NCI-H446 treated with DMSO at 0.1 percent for 48 hours (cell line): ENCODE measurements at regions not wholly inside any gene's neighbourhood (a gene's known extent, or its start where the extent isn't known, plus 50 kb on each side); places are given as distances from the start of the nearest gene placed in this dataset.

Experiments used
- DNase-seq: peaks from one replicate; lab custom pipeline; 2025; lab: John Stamatoyannopoulos, UW

DNA sequence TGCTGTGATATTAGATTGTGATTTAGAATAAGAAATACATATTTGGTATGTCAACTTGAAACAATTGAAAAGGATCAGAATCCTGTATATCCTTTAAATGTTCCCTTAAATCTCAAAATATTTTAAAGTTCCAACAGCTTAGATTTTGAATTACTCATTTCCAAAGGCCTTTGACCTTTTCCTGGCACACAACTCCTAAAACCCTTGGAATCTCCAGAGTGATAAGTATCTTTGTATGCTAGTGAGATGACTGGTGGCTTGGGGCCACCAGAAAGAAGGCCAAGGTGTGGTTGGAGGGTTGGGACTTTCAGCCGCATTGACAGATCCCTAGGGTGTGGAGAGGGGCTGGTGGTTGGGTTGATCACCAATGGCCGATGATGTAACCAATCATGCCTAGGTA is 104.7 kb downstream of the YIPF5 start:
- no peak for DNase-seq

GRCh38 chr5:144072518-144072927 is 97.9 kb downstream of the YIPF5 start:
- DNase-seq: no peak

DNA sequence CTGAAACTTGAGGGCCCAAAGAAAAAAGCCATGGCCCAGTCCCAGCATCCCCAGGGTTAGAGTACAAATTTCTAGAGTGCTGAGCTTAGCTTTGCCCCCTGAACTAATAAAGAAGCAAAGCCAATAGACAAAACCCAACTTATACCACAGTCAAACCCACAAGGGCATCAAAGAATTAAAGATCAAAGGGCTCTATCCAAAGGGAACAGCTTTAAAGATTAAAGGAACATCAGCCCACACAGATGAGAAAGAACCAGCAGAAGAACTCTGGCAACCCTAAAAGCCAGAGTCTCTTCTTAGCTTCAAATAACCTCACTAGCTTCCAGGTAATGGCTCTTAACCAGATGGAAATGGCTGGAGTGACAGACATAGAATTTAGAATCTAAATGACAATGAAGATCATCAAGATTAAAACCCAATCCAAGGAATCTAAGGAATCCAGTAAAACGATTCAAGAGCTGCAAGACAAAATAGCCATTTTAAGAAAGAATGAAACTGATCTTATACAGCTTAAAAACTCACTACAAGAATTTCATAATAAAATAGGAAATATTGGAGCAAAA is 93.9 kb downstream of the YIPF5 start:
- DNase-seq: no peak

- no peak for DNase-seq
Measured at GRCh38 chr5:144083185-144083584, 87.3 kb downstream of the YIPF5 start.

DNA sequence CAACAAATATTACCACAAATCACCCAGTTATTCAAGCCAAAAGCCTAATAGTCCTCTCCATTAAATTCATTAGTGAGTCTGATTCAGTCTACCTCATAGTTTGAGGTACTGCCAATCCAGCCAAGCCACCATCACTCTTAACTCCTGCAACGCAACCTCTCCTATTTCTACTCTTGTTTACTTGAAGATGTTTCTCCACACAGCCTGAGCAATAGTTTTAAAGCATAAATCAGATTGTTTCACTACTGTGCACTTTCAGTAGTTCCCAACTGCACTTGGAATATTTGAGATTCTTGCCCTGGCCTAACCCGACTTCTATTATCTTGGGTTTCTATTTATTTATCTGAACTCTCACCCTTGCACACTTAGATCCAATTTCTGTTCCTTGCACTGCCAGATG is 85.5 kb downstream of the YIPF5 start:
- DNase-seq: no peak

- no peak for DNase-seq
Measured at GRCh38 chr5:144085381-144085780, 85.1 kb downstream of the YIPF5 start.

DNA sequence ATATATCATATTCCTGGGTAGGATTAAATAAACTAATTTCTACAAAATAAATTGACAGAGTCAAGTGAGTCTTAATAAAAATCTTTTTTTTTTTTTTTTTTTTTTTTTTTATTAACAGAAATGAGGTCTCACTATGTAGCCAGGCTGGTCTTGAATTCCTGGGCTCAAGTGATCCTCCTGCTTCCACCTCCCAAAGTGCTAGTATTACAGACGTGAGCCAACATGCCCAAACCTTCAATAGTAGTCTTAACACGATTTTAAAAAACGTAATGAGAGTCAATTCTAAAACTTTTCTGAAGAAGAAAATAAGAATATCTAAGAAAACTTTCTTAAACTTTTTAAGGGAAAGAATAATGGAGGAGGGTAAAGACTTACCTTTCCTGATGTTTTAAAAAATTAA is 84.2 kb downstream of the YIPF5 start:
- DNase-seq: no peak

DNA sequence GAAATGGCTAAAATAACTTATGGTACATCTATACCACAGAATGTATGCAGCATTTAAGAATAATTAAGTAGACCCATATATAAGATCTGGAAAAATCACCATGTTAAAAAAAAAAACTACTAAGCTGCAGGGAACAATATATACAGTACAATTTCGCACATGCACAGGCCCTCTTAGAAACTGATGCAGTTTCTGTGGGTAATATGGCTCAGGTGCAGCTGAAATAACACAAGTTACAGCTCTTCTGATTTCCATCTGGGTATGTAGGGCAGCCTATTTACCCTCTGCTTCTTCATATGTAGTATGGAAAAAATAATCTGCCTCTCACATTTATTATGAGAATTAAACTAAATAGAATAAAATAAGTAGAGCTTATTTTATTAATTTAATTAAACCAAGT is 82.9 kb downstream of the YIPF5 start:
- DNase-seq: no peak

GRCh38 chr5:144088206-144089064 is 82.0 kb downstream of the YIPF5 start:
- no peak for DNase-seq

GRCh38 chr5:144089401-144090021 is 80.9 kb downstream of the YIPF5 start:
- DNase-seq: no peak

GRCh38 chr5:144092508-144092907 is 78.0 kb downstream of the YIPF5 start:
- no peak for DNase-seq

- no peak for DNase-seq
Measured at GRCh38 chr5:144093400-144093799, 77.1 kb downstream of the YIPF5 start.

GRCh38 chr5:144093868-144094267 is 76.6 kb downstream of the YIPF5 start:
- no peak for DNase-seq

DNA sequence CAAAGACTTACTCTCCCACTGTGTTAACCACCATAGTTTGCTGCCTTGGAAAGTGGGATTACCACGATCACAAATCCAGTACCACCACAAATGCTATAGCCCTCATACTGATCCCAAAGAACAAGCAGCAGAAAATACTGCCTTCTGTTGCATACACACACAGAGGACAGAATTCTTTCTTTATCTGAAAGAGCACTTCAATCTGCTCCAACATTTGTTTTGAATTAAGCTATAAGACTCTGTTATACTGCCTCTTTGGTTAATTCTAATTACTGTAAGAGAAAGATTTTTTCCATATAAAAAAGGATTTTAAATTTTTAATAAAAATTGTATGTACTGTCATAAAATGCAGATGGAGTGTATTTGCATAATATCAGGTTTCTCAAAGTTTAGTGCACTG is 69.8 kb downstream of the YIPF5 start:
- no peak for DNase-seq

DNA sequence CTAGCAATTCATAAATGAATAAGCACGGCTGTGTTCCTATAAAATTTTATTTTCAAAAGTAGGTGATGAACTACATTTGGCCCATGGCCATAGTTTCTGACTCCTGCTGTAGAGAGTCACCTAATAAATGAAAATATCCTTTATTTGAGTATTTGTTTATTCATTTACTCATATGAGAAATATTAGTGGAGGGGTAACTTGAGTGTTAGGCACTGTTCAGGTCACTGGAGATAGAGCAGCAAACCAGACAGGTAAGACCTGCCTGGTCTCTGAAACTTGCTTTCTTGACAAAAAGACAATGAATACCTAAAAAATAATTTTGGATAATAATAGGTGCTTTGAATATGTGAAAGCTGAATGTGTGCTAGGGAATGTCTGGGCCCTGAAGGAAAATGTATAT is 68.8 kb downstream of the YIPF5 start:
- no peak for DNase-seq

DNA sequence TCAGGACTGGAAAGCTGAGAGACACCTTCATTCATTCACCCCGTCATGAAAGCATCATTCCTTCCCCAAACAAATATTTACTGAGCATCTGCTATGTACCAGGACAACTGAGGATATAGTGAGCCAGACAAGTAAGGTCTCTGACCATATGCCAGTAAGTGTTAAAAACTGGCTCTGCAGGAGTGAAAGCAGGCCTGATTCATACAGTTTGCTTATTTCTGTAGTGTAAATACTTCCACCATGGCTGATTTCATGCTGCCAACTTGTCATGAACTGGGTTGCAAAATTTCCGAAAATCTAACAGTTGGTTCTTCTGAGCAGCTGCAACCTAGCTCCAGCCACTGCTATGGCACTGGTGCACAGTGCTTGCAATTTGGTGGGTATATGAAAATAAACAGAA is 68.1 kb downstream of the YIPF5 start:
- no peak for DNase-seq

GRCh38 chr5:144102979-144103378 is 67.5 kb downstream of the YIPF5 start:
- DNase-seq: no peak

DNA sequence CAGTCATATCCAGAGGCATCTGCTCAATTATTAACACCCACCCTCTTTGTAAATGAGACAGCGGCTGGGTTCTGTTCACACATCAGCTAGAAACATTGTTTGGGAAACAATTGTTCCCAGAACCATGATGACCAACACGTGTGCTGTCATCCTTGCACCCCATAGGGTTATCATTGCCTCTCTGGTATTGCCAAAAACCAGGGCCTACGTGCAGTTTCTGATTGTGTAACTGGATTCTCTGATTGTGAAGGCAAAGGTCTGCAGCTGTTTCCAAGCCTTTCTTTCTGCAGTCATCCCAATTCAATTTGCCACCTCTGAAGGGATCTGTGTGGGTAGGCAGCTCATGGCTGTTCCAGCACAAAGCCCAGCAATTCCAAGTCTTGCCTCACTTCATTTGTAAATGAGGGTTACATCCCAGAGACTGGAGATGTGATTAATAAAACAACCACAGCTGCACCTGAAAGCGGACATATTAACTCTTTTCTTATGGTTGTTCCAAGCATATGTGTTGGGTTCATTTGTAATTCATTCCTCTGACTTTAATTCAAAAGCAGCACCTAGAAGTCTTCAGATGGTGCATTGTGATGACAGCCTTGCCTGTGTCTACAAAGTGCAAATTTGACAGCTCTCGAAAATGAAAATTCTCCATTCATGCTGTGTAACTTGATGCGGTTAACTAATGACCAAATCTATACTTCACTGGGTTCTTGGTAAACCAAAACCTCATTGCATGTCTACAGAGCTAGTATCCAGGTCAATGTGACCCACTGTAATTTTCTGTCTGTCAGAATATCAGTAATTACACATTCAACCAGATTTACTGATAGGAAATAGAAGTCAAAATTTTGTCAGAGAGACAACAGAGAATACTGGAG is 66.6 kb downstream of the YIPF5 start:
- no peak for DNase-seq

DNA sequence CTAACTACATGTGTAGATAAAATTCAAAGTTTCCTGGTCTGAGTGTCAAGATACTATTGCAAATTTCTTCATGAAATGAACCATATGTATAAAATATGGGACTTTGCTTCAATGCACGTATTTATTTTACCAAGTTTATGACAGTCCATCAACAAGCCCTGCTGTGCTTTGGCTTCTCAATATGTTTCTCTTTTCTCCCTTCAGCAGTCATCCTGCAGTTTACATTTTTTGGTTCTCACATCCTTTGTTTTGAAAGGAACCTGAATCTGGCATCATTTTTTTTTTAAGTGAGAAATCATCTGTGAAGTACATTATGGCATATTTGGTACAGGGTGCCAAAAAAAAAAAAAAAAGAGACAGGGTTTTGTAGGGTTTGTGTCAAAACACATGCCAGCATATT is 65.1 kb downstream of the YIPF5 start:
- peak; percentile 9 for DNase-seq

GRCh38 chr5:144108131-144108530 is 62.3 kb downstream of the YIPF5 start:
- DNase-seq: no peak
